HG02642 (cell line): ENCODE measurements at regions not wholly inside any gene's neighbourhood (a gene's known extent, or its start where the extent isn't known, plus 50 kb on each side); places are given as distances from the start of the nearest gene placed in this dataset.
"Not testable (repeated sequence)": the region's sequence is repeated elsewhere in the genome, so short reads cannot be mapped to it uniquely, and the experiment has no call there.

Experiments
- ATAC-seq: cut with Tn5 transposase; IDR thresholded peaks from one replicate; pipeline ENCODE4 v1.9.1; 2021; ENCODE audit warnings: mild to moderate bottlenecking; ENCODE audit not compliant: unreplicated experiment, poor library complexity

- no peak for ATAC-seq
These were observed 1025.8 kb upstream of the KLHL29 start for GRCh38 chr2:22359071-22359672.

- ATAC-seq, result no peak
These were observed 1024.1 kb upstream of the KLHL29 start for GRCh38 chr2:22360735-22361374.

GRCh38 chr2:22361571-22361970 lies 1023.4 kb upstream of the KLHL29 start:
- no peak for ATAC-seq

DNA sequence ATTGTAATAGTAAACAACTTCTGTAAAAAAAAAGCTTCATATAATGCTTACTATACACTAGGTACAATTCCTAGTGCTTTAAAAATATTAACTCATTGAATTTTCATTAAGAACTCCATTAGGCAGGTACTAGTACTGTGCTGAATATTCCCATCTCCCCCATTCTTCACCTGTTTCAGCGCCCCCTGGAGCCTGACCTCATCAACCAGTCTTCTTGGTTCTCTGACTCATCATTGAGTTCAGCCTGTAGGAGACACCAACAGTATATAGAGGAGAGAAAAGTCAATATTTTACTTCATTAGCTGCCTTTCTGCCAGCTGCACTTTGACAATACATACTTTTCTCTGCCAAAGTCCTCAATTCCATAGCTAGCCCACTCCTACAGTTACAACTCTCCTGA lies 1009.9 kb upstream of the KLHL29 start:
- ATAC-seq, result no peak

- ATAC-seq, result no peak
These were observed 1007.7 kb upstream of the KLHL29 start for GRCh38 chr2:22377268-22377667.

DNA sequence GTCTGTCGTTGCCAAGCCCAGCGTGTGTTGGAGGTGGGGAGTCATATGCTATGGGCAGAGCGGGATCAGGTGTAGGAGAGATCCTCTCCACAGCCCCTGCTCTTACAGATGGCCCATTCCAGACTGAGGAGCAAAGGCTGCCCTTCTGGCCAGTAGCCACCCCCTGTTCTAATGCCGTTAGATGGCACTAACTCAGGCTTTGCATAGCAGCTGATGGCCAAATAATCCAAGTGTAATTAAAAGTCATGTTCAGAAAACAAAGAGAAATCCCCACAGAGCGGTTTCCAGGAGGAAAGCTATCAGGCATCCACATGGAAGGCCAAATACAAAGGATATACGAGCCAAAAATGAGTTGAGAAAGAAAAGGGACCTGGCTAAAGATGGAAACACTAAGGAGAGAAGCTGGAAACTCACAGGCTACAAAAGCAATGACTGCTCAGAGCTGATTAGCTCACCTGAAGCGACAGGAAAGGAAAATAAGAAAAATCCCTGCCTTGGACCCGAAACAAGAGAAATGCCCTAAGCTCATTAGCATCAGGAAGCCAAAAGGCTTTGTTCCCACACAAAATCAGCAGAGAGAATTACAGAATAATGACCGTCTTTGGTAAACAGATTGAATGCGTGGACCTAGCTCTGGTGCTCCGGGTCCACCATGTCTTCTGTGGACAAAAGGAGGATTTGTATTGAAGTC lies 1002.4 kb upstream of the KLHL29 start:
- no peak for ATAC-seq

GRCh38 chr2:22397847-22398246 lies 987.1 kb upstream of the KLHL29 start:
- ATAC-seq, result no peak

DNA sequence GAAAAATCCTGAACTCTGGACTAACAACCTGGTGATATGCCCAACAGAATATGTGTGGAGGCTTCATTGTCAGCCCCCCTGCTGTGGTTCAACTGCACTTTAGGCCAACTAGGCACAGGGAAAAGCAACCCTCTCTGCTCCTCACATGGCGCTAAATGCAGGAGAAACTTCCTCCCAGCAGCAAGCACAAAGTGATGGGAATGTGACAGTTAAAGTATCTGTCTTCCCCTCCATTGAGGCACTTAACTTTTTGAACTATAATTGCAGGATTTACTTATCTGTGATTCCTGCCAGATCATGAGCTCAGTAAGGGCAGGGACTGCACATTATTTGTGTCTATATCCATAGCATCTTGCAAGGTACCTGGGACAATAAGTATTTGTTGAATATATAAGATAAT lies 981.2 kb upstream of the KLHL29 start:
- ATAC-seq, result no peak

- no peak for ATAC-seq
These were observed 978.4 kb upstream of the KLHL29 start for GRCh38 chr2:22406625-22407024.

GRCh38 chr2:22420076-22420475 lies 964.9 kb upstream of the KLHL29 start:
- ATAC-seq, result no peak

- ATAC-seq, result no peak
These were observed 942.9 kb upstream of the KLHL29 start for GRCh38 chr2:22442051-22442450.

DNA sequence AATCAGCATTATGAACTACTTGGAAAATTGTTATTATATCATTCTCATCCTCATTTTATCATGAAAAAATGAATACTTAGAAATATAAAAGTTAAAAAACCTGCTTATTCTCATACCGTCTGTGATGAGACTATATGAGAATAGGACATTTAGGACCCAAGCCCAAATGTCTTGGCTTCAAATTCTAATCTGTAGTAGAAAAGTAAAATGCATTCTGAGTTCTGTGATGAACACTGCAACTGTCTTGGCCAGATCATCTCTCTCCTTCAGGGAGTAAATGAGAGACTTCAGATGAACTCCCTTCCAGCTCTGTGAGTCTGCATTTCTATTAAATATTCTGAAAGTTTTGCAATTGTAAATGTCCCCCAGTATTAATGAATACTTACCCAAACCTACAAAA lies 940.7 kb upstream of the KLHL29 start:
- no peak for ATAC-seq

GRCh38 chr2:22449696-22450095 lies 935.3 kb upstream of the KLHL29 start:
- ATAC-seq, result no peak

- ATAC-seq, result no peak
These were observed 934.1 kb upstream of the KLHL29 start for GRCh38 chr2:22450831-22451230.

DNA sequence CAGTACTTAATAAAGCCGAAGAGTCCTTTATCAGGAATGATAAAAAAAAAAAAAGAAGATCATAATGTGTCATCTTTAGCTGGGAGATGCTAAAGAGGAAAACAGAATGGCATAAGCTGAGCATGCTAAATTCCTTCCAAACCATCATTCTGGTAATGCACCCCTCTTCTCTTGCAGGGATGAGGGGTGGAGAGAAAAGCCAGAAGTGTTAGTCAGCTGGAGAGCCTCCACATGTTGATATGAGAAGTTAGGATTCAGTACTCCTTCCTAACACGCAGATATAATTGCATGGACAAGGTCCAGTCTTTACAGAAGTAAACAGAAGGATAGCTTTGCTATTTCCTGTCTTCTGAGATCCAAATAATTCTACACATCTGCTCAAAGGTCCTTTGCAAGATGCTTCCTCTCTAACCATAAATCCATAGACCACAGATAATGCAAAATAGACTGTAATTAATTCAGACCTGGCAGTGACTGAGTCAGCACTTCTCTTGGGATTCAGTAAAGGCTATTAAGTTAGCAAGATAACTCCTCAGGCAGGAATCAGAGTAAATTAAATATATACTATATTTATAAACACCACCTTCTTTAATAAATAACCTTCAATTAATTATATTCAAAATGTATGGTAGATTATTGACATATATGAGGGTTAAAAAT lies 930.0 kb upstream of the KLHL29 start:
- no peak for ATAC-seq

DNA sequence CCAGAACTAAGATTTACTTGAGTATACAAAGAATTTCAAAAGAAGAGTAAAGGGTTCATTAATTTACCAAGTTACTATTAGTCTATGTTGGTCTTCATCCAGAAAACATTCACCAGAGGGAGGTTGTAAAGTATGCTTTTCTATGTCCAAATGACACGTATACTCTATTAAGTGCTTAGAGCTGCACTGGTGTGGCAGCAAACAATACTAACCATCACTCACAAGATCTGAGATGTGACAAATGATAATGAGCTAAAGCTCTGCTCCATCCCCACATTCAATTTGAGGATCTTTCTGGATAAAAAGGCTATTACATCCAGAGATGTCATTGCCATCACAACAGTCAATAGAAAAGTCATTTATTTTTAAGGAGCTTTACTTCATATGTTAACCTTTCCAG lies 926.5 kb upstream of the KLHL29 start:
- no peak for ATAC-seq

GRCh38 chr2:22475103-22475502 lies 909.9 kb upstream of the KLHL29 start:
- not testable (repeated sequence) for ATAC-seq

DNA sequence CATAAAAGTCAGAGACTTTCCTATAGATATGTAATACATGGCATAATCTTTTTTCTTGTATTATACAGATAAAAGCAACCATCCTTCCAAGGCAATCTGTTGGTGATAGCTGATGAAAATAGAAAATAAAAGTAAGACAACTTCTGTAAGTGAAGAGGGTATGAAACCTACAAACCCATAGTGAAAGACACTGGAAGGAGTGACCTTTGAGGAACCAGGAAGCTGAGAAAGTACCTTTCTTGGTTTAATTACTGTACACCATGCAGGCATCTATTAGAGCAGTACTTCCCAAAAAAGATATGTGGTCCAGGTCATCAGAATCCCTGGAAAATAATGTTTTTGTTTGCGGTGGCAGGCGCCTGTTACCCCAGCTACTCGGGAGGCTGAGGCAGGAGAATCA lies 906.6 kb upstream of the KLHL29 start:
- ATAC-seq, result no peak

- no peak for ATAC-seq
These were observed 903.3 kb upstream of the KLHL29 start for GRCh38 chr2:22481486-22482259.

DNA sequence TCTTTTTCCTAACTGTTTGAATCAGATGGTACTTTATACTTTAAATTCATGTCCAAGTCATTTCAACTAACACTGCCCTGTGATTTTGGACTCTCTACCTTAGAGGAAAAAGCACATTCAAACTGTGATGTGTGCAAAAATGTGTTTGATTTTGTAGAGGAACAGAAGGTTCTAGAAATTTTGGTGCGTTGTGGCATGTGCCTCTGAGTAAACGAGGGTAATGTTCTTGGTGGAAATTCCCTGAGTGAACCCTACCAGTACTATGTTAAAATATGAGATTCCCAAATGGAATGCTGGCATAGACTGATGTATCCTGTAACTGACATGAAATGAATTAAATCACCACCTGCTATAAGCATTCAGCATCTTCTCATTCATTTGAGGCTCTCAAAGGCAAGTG lies 901.9 kb upstream of the KLHL29 start:
- ATAC-seq, result no peak

GRCh38 chr2:22485486-22485885 lies 899.5 kb upstream of the KLHL29 start:
- ATAC-seq, result no peak
